K562 (cell line): ENCODE measurements at regions not wholly inside any gene's neighbourhood (a gene's known extent, or its start where the extent isn't known, plus 50 kb on each side); places are given as distances from the start of the nearest gene placed in this dataset.
"Not testable (repeated sequence)": the region's sequence is repeated elsewhere in the genome, so short reads cannot be mapped to it uniquely, and the experiment has no call there.

ENCODE experiments used
- ATAC-seq: fragments of 200-7000 bp; cut with Tn5 transposase; 3 replicates; pipeline ENCODE4 v1.9.1; 2020; ENCODE audit warnings: moderate library complexity
- BruUV-seq: library from RNA; stranded (reverse); fragments of 400-500 nt; replicated peaks from 2 replicates; lab custom pipeline; 2021; lab: Mats Ljungman, UMichigan
- CTCF ChIA-PET: fragments of 300-600 bp; formaldehyde crosslinking; extraction: SDS; loops from one replicate; lab custom pipeline; 2021; ENCODE audit warnings: low intra/inter-chr PET ratio; lab: Yijun Ruan, JAX
- POLR2A ChIA-PET: fragments of 300-600, 350-650 bp; sonication (Branson Sonifier 250); formaldehyde crosslinking; extraction: SDS; loops from one replicate; lab custom pipeline; 2021; ENCODE audit warnings: antibody characterized with exemption, inconsistent platforms; lab: Yijun Ruan, JAX
- DNase-seq, 4 experiments: peaks; one replicate each; pipeline versions ENCODE4 v3.0.0 to v3.0.0-alpha.2; 2011 to 2018; ENCODE audit warnings: low spot score in 3 of 4, mixed read lengths in 3 of 4; ENCODE audit errors: extremely low read depth in 1 of 4
- FAIRE-seq: peaks from 2 replicates; lab custom pipeline; 2011; peaks lifted over from hg19 to GRCh38; lab: Jason Lieb, UNC
- H2AFZ ChIP-seq: 2 replicates; pipeline ENCODE4 v1.6.0; 2011; ENCODE audit warnings: low read depth, low read length, control low read depth, inconsistent platforms
- H3K27ac ChIP-seq: fragments of 200-600 bp; 3 replicates; pipeline ENCODE4 v1.8.0; 2011; ENCODE audit warnings: low read depth, mild to moderate bottlenecking, control low read depth, inconsistent platforms, low read length, moderate library complexity, mixed read lengths; ENCODE audit errors: extremely low read depth
- H3K27me3 ChIP-seq, 2 experiments: fragments of 300-600 bp in 1 of 2; 2 replicates in 1 of 2; 3 replicates in 1 of 2; pipeline versions ENCODE4 v1.6.0 to v1.8.0; 2011; ENCODE audit warnings: inconsistent platforms in 2 of 2, low read length in 2 of 2, mild to moderate bottlenecking in 1 of 2, mixed read lengths in 1 of 2, moderate library complexity in 1 of 2; ENCODE audit not compliant: control insufficient read depth in 2 of 2, insufficient read depth in 2 of 2
- H3K36me3 ChIP-seq: fragments of 300-600 bp; 3 replicates; pipeline ENCODE4 v1.8.0; 2011; ENCODE audit warnings: mild to moderate bottlenecking, low read length, inconsistent platforms; ENCODE audit not compliant: control insufficient read depth, insufficient read depth
- H3K4me1 ChIP-seq, 2 experiments: fragments of 200-600 bp in 1 of 2; replicated peaks in 1 of 2; 2 replicates in 1 of 2; 3 replicates in 1 of 2; pipeline versions ENCODE4 v1.5.1 to v1.8.0; 2011; ENCODE audit warnings: inconsistent platforms in 2 of 2, low read length in 2 of 2, mild to moderate bottlenecking in 1 of 2, mixed read lengths in 1 of 2, moderate library complexity in 1 of 2; ENCODE audit not compliant: control insufficient read depth in 2 of 2, insufficient read depth in 2 of 2
- H3K4me2 ChIP-seq: 2 replicates; pipeline ENCODE4 v1.6.1; 2011; ENCODE audit warnings: low read length, control low read depth, inconsistent platforms, mixed read lengths; ENCODE audit not compliant: insufficient read depth
- H3K4me3 ChIP-seq: fragments of 200-600 bp; sonication (generic), shearing (Covaris generic); 2 replicates; pipeline ENCODE4 v1.5.1; 2016; ENCODE audit warnings: control low read depth, inconsistent platforms
- H3K79me2 ChIP-seq: fragments of 200-600 bp; 3 replicates; pipeline ENCODE4 v1.8.0; 2011; ENCODE audit warnings: low read length, inconsistent platforms; ENCODE audit not compliant: control insufficient read depth, insufficient read depth
- H3K9ac ChIP-seq, 2 experiments: 2 replicates each; pipeline versions ENCODE4 v1.6.0 to v1.6.1; 2011; ENCODE audit warnings: low read depth in 2 of 2, low read length in 2 of 2, control low read depth in 1 of 2, inconsistent platforms in 1 of 2, mild to moderate bottlenecking in 1 of 2, mixed read lengths in 1 of 2; ENCODE audit not compliant: insufficient read depth in 1 of 2
- H3K9me1 ChIP-seq: one replicate; pipeline ENCODE4 v1.6.0; 2011; ENCODE audit warnings: inconsistent platforms, mild to moderate bottlenecking, low read length, moderate library complexity; ENCODE audit not compliant: control insufficient read depth, insufficient read depth
- H3K9me3 ChIP-seq: replicated peaks from 2 replicates; pipeline ENCODE4 v1.5.1; 2011; ENCODE audit warnings: low read depth, low read length, inconsistent platforms; ENCODE audit not compliant: control insufficient read depth, insufficient read depth
- H4K20me1 ChIP-seq: replicated peaks from 2 replicates; pipeline ENCODE4 v1.6.1; 2011; ENCODE audit warnings: low read length, inconsistent platforms, mixed read lengths; ENCODE audit not compliant: control insufficient read depth, insufficient read depth
- WGBS: fragments of 100-300 bp; shearing (Covaris generic); methylation state at CpG from one replicate; pipeline ENCODE4 v1.1.6; 2016; ENCODE audit warnings: low coverage, mixed read lengths; ENCODE audit not compliant: insufficient coverage; ENCODE audit errors: missing lambda C conversion rate; 5-methylcytosine and 5-hydroxymethylcytosine counted together
- in situ Hi-C: fragments of 300-500 bp; cut with MboI; formaldehyde crosslinking; loops from 4 replicates; pipeline ENCODE4 v1.15.0; 2018; ENCODE audit warnings: inconsistent platforms, mixed read lengths
- intact Hi-C: fragments of 100-400 bp; cut with micrococcal nuclease; formaldehyde crosslinking; loops from 2 replicates; pipeline ENCODE4 v1.14.2; 2022

GRCh38 chr5:100364343-100364742, 170.8 kb upstream of the FAM174A start:
- BruUV-seq, H3K4me3 ChIP-seq, FAIRE-seq, H4K20me1 ChIP-seq, in situ Hi-C loops, H3K9me3 ChIP-seq, ATAC-seq, POLR2A ChIA-PET, H3K36me3 ChIP-seq, H3K79me2 ChIP-seq, DNase-seq, H3K9ac ChIP-seq, intact Hi-C loops, H3K9me1 ChIP-seq, CTCF ChIA-PET, H2AFZ ChIP-seq, H3K27me3 ChIP-seq, H3K4me1 ChIP-seq, H3K4me2 ChIP-seq, H3K27ac ChIP-seq: not testable (repeated sequence)

- in situ Hi-C loops, H3K36me3 ChIP-seq, H3K4me1 ChIP-seq, H3K9me3 ChIP-seq, CTCF ChIA-PET, H3K27me3 ChIP-seq, H3K9ac ChIP-seq, DNase-seq, ATAC-seq, H3K79me2 ChIP-seq, H3K4me2 ChIP-seq, H3K9me1 ChIP-seq, H4K20me1 ChIP-seq, POLR2A ChIA-PET, H2AFZ ChIP-seq, intact Hi-C loops, H3K4me3 ChIP-seq, BruUV-seq, H3K27ac ChIP-seq: not testable (repeated sequence)
- WGBS = no CpG with 5 or more reads among the region's 1 CpG
- peak; percentile 23 for FAIRE-seq
Observed at GRCh38 chr5:100359998-100360397, 175.2 kb upstream of the FAM174A start.

- H3K9me3 ChIP-seq, POLR2A ChIA-PET, H3K9ac ChIP-seq, H3K4me2 ChIP-seq, FAIRE-seq, in situ Hi-C loops, intact Hi-C loops, H3K79me2 ChIP-seq, H3K9me1 ChIP-seq, ATAC-seq, H3K27me3 ChIP-seq, BruUV-seq, CTCF ChIA-PET, H3K36me3 ChIP-seq, DNase-seq, H3K4me1 ChIP-seq, H3K4me3 ChIP-seq, H2AFZ ChIP-seq, H4K20me1 ChIP-seq, H3K27ac ChIP-seq: not testable (repeated sequence)
- 0% methylated on average over 1 of the region's 2 CpGs for WGBS
Observed at GRCh38 chr5:100346269-100346668, 188.9 kb upstream of the FAM174A start.

GRCh38 chr5:100341485-100341884, 193.7 kb upstream of the FAM174A start:
- BruUV-seq, H4K20me1 ChIP-seq, H3K4me1 ChIP-seq, H3K9me3 ChIP-seq, H3K27me3 ChIP-seq, in situ Hi-C loops, H3K36me3 ChIP-seq, H3K27ac ChIP-seq, H2AFZ ChIP-seq, intact Hi-C loops, ATAC-seq, H3K4me3 ChIP-seq, DNase-seq, H3K79me2 ChIP-seq, CTCF ChIA-PET, POLR2A ChIA-PET, H3K9ac ChIP-seq, H3K4me2 ChIP-seq, H3K9me1 ChIP-seq: not testable (repeated sequence)
- FAIRE-seq = peak; percentile 23
- no CpG with 5 or more reads among the region's 3 CpGs for WGBS
